ENCODE measurements at regions not wholly inside any gene's neighbourhood (a gene's known extent, or its start where the extent isn't known, plus 50 kb on each side); places are given as distances from the start of the nearest gene placed in this dataset.
"Not testable (repeated sequence)": the region's sequence is repeated elsewhere in the genome, so short reads cannot be mapped to it uniquely, and the experiment has no call there.

DNA sequence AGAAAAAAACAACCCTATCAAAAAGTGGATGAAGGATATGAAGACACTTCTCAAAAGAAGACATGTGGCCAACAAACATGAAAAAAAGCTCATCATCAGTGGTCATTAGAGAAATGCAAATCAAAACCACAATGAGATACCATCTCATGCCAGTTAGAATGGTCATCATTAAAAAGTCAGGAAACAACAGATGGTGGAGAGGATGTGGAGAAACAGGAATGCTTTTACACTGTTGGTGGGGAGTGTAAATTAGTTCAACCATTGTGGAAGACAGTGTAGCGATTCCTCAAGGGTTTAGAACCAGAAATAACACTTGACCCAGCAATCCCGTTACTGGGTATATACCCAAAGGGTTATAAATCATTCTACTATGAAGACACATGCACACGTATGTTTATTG is 124.0 kb upstream of the PRICKLE1 start:
- H3K27ac ChIP-seq (ENCODE audit: low read depth, low read length); H3K4me3 ChIP-seq (ENCODE audit: low read length); H3K36me3 ChIP-seq (ENCODE audit: insufficient read depth, low read length); H3K27me3 ChIP-seq (ENCODE audit: insufficient read depth, low read length); H3K9ac ChIP-seq (ENCODE audit: low read depth, low read length); H3K9me3 ChIP-seq (ENCODE audit: insufficient read depth, low read depth, low read length); H3K4me1 ChIP-seq (ENCODE audit: insufficient read depth, low read length): not testable (repeated sequence)
- WGBS, result 100% methylated on average over 2 of the region's 3 CpGs

DNA sequence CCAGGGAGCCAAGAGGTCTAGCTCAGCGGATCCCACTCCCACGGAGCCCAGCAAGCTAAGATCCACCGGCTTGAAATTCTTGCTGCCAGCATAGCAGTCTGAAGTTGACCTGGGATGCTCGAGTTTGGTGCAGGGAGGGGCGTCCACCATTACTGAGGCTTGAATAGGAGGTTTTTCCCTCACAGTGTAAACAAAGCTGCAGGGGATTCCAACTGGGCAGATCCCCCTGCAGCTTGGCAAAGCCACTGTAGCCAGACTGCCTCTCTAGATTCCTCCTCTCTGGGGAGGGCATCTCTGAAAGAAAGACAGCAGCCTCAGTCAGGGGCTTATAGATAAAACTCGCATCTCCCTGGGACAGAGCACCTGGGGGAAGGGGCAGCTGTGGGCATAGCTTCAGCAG is 118.8 kb upstream of the PRICKLE1 start:
- not testable (repeated sequence) for H3K4me3 ChIP-seq (ENCODE audit: low read length); H3K9me3 ChIP-seq (ENCODE audit: insufficient read depth, low read depth, low read length); H3K27me3 ChIP-seq (ENCODE audit: insufficient read depth, low read length); H3K27ac ChIP-seq (ENCODE audit: low read depth, low read length); H3K9ac ChIP-seq (ENCODE audit: low read depth, low read length); H3K36me3 ChIP-seq (ENCODE audit: insufficient read depth, low read length); H3K4me1 ChIP-seq (ENCODE audit: insufficient read depth, low read length)
- WGBS, result 51% methylated on average over 6 of the region's 6 CpGs

DNA sequence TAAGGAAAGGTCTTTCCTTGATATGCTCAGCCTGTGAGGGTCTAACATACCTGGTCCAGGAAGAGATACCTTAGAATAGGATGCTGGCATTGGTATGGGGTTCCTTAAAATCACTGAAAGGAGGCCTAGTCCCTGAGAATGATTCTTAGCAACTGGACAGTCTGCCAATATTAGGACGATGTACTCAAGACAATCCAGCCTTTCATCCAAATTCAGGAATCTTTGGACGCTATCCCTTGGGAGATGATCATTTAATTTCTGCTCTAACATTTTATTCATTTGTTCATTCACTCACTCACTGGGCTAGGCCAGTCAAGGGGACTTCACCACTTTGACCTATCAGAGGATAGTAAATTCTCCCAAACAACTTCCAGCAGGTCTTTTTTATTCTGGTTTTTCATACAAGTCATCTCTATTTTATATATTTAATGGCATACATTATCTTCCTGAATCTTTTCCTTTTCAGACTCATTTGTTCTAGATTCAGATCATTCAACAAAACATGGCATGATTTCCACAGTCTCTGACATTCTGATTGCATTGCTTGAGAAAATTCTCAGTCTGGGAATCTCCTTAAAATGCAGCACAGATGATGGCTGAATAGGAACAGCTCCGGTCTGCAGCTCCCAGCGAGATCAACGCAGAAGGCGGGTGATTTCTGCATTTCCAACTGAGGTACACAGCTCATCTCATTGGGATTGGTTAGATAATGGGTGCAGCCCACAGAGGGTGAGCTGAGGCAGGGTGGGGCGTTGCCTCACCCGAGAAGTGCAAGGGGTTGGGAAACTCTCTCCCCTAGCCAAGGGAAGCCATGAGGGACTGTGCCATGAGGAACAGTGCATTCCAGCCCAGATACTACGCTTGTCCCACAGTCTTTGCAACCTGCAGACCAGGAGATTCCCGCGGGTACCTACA is 118.0 kb upstream of the PRICKLE1 start:
- Histone ChIP-seq H3K36me3 (ENCODE audit: insufficient read depth, low read length) (no peaks in the 10 kb centered on the region), H3K4me1 (ENCODE audit: insufficient read depth, low read length) (no peaks in the 10 kb centered on the region), H3K27me3 (ENCODE audit: insufficient read depth, low read length) (no peaks in the 10 kb centered on the region), H3K27ac (ENCODE audit: low read depth, low read length) (no peak overlapping the region), H3K9me3 (ENCODE audit: insufficient read depth, low read depth, low read length) (no peaks in the 10 kb centered on the region), H3K4me3 (ENCODE audit: low read length) (no peak overlapping the region), H3K9ac (ENCODE audit: low read depth, low read length) (no peak overlapping the region)
- 95% methylated on average over 11 of the region's 11 CpGs for WGBS

DNA sequence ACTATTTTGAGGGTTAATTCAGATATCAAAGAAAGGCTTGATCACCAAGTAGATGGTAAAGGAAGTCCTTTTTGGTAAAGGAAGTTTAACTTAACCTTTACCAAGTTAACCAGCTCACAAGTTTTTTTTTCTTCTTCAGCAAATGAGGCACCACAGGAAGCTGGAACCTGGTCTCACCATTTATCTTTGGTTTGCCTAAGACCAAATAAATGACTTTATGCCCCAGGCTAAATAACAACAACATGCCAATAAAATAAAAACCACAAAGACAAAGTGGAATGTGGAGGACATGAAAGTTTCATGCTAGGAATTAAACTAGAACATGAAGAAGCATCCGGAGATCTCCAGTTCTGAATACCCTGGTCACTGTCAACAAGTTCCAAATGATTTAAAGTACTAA is 116.8 kb upstream of the PRICKLE1 start:
- H3K27me3 ChIP-seq (ENCODE audit: insufficient read depth, low read length), result no peaks in the 10 kb centered on the region
- WGBS, result 100% methylated on average over 1 of the region's 1 CpG
- no peak overlapping the region for H3K27ac ChIP-seq (ENCODE audit: low read depth, low read length)

DNA sequence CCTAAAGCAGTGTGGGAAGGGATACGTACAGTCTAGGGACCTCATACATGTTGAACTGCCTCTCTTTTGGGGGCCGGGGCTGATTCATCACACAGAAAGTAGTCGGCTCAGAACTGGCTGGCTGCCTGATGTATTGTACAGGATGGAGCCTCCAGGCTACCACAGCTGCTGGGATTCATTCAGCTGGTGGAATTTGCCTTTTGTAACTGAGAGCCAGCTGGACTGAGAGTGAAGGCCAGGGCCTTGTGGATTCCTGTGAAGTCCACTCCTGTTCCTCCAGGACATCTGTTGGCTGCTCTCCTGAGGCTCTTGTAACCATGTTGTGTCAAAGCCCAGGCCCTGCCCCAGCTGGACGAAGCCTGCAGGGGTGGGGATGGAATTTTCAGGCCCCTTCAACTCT is 116.3 kb upstream of the PRICKLE1 start:
- no peak overlapping the region for H3K9ac ChIP-seq (ENCODE audit: low read depth, low read length)
- no peak overlapping the region for H3K4me3 ChIP-seq (ENCODE audit: low read length)
- 67% methylated on average over 4 of the region's 4 CpGs for WGBS
- no peaks in the 10 kb centered on the region for H3K4me1 ChIP-seq (ENCODE audit: insufficient read depth, low read length)
- no peak overlapping the region for H3K27ac ChIP-seq (ENCODE audit: low read depth, low read length)
- no peaks in the 10 kb centered on the region for H3K36me3 ChIP-seq (ENCODE audit: insufficient read depth, low read length)
- no peaks in the 10 kb centered on the region for H3K9me3 ChIP-seq (ENCODE audit: insufficient read depth, low read depth, low read length)
- H3K27me3 ChIP-seq (ENCODE audit: insufficient read depth, low read length), result no peaks in the 10 kb centered on the region

More for the DNA sequence above, 116.8 kb upstream of the PRICKLE1 start:
- Histone ChIP-seq H3K4me1 (ENCODE audit: insufficient read depth, low read length) (no peaks in the 10 kb centered on the region), H3K36me3 (ENCODE audit: insufficient read depth, low read length) (no peaks in the 10 kb centered on the region), H3K9me3 (ENCODE audit: insufficient read depth, low read depth, low read length) (no peaks in the 10 kb centered on the region), H3K4me3 (ENCODE audit: low read length) (no peak overlapping the region), H3K9ac (ENCODE audit: low read depth, low read length) (no peak overlapping the region)

DNA sequence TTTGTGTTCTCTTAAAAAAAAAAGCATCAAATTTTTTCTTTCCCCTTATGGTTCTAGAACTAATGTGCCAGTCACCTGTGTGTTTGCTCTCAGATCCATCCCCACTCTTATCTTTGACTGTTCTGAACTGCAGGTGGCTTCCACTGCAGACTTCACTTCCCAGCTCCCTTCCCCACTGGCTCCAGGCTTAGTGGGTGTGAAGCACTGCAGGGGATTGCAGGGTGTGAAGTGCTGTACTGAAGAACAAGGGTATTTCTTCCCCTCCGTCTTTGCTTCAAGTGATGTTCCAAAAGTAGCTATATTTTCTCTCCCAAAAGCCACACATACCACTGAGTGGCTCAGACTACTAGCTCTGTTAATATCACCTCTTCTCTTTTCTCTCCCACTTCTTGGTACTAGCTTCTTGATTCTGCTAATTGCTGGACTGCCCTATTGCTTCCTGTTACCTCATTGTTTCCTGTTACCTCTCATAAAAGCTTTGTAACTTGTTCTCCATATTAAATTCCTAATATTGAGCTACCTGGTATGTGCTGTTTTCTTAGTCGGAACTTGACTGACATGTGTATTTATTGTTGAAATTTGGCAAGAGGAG is 115.4 kb upstream of the PRICKLE1 start:
- WGBS, result 26% methylated on average over 1 of the region's 2 CpGs
- H3K36me3 ChIP-seq (ENCODE audit: insufficient read depth, low read length), result no peaks in the 10 kb centered on the region
- no peaks in the 10 kb centered on the region for H3K4me1 ChIP-seq (ENCODE audit: insufficient read depth, low read length)
- H3K9ac ChIP-seq (ENCODE audit: low read depth, low read length), result no peak overlapping the region
- H3K27ac ChIP-seq (ENCODE audit: low read depth, low read length), result no peak overlapping the region
- H3K9me3 ChIP-seq (ENCODE audit: insufficient read depth, low read depth, low read length), result no peaks in the 10 kb centered on the region
- no peaks in the 10 kb centered on the region for H3K27me3 ChIP-seq (ENCODE audit: insufficient read depth, low read length)
- no peak overlapping the region for H3K4me3 ChIP-seq (ENCODE audit: low read length)

DNA sequence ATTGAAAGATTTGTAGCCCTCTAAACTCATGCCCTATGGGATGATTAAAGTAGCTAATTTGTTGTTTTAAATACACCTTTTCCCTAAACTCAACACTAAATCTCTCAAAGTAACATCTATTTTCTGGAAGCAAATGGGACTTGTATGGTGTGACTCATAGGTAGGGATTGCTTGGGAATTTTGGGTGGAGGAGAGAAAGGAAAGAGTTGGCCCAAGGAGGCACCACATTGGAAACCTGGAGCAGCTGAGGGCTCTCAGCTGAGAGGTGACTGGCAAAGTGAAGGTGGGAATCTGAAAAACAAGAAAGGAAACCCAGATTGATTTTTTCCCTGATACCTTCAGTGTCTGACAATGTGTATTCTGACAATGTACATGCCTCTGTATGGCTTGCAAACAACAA is 114.8 kb upstream of the PRICKLE1 start:
- no peak overlapping the region for H3K4me3 ChIP-seq (ENCODE audit: low read length)
- no peaks in the 10 kb centered on the region for H3K27me3 ChIP-seq (ENCODE audit: insufficient read depth, low read length)
- H3K4me1 ChIP-seq (ENCODE audit: insufficient read depth, low read length), result no peaks in the 10 kb centered on the region
- H3K9me3 ChIP-seq (ENCODE audit: insufficient read depth, low read depth, low read length), result no peaks in the 10 kb centered on the region
- no peak overlapping the region for H3K9ac ChIP-seq (ENCODE audit: low read depth, low read length)
- H3K36me3 ChIP-seq (ENCODE audit: insufficient read depth, low read length), result no peaks in the 10 kb centered on the region
- no peak overlapping the region for H3K27ac ChIP-seq (ENCODE audit: low read depth, low read length)

DNA sequence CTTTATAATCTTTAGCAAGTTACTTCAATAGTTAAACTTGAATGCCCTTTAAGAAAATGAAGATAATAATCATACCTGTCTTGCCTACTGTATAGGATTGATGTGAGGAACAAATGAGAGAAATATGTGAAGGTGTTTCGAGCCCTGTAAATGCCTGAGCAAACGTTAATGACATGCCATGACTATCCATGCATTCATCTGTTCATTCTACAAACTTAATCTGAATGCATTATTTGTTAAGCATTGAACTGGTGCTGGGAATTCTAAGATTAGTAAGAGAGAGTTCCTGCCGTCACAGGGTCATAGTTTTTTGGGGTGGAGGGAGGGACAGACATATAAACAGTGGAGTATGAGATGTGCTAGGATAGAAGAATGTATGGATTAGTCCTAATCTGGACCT is 111.5 kb upstream of the PRICKLE1 start:
- whole genome bisulfite sequencing, result 89% methylated on average over 3 of the region's 3 CpGs
- no peak overlapping the region for H3K4me3 ChIP-seq (ENCODE audit: low read length)
- H3K27me3 ChIP-seq (ENCODE audit: insufficient read depth, low read length), result no peaks in the 10 kb centered on the region
- no peaks in the 10 kb centered on the region for H3K36me3 ChIP-seq (ENCODE audit: insufficient read depth, low read length)
- no peak overlapping the region for H3K27ac ChIP-seq (ENCODE audit: low read depth, low read length)
- H3K4me1 ChIP-seq (ENCODE audit: insufficient read depth, low read length), result no peaks in the 10 kb centered on the region
- H3K9me3 ChIP-seq (ENCODE audit: insufficient read depth, low read depth, low read length), result no peaks in the 10 kb centered on the region
- H3K9ac ChIP-seq (ENCODE audit: low read depth, low read length), result no peak overlapping the region

DNA sequence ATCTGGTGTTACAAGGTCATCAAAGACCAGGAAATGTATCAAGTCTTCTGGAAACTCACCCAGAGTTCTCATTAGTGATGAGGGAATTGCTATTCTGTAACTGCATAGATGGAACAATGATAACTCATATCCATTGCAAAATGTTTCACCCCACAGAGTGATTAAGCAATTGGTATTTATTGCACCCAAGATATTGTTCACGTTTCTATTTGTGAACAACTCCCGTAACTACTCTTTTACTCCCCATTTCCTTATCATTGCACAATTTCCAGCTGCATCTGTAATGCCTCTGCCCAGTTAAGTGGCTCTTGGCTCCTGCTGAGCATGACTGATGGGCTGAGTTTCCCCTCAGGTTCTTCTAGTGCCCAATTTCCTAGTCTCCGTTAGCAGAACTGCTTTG is 108.7 kb upstream of the PRICKLE1 start:
- Histone ChIP-seq H3K27me3 (ENCODE audit: insufficient read depth, low read length) (no peaks in the 10 kb centered on the region), H3K36me3 (ENCODE audit: insufficient read depth, low read length) (no peaks in the 10 kb centered on the region), H3K9me3 (ENCODE audit: insufficient read depth, low read depth, low read length) (no peaks in the 10 kb centered on the region), H3K4me3 (ENCODE audit: low read length) (no peak overlapping the region), H3K4me1 (ENCODE audit: insufficient read depth, low read length) (peaks cover 3% of the 10 kb centered on the region; the same call in 1 of the 2 replicates), H3K27ac (ENCODE audit: low read depth, low read length) (no peak overlapping the region), H3K9ac (ENCODE audit: low read depth, low read length) (no peak overlapping the region)
- 94% methylated on average over 3 of the region's 3 CpGs for WGBS

DNA sequence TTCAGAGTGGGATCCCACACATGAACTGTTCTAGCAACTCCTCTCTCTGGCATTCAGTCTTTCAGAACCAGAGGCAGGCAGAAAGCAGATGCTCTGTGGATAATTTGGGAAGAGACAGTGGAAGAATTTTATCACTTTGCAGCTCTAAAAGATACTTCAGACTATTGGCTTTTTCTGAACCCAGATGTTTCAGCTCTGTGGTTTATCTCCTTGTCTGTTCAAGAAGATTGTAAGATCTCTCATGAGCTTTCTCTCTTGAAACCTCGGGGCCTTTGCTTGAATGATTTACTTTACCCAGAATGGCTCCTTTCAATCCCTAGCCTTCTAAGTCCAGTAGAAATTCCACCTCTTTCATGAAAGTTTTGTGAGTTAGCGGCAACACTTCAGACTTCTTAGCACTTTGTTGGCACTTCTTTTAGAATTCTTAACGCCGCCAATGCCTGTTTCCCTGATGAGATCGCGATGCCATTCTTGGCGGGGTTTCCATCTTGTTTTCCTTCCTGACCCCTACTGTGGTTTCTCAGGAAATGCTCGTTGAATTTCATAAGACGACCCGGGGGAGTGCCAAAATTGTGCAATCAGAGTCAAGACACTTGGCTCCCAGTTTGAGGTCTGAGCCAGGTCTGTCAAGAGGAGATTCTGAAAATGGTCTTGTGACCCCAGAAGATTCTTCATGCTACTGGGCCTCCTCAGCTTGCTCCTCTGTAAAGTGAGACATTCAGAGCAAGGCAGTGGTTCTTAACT is 107.0 kb upstream of the PRICKLE1 start:
- Histone ChIP-seq H3K27ac (ENCODE audit: low read depth, low read length) (no peak overlapping the region), H3K9ac (ENCODE audit: low read depth, low read length) (no peak overlapping the region), H3K4me3 (ENCODE audit: low read length) (no peak overlapping the region), H3K9me3 (ENCODE audit: insufficient read depth, low read depth, low read length) (no peaks in the 10 kb centered on the region), H3K36me3 (ENCODE audit: insufficient read depth, low read length) (no peaks in the 10 kb centered on the region), H3K4me1 (ENCODE audit: insufficient read depth, low read length) (peaks cover 12% of the 10 kb centered on the region), H3K27me3 (ENCODE audit: insufficient read depth, low read length) (no peaks in the 10 kb centered on the region)
- WGBS, result 96% methylated on average over 10 of the region's 10 CpGs

DNA sequence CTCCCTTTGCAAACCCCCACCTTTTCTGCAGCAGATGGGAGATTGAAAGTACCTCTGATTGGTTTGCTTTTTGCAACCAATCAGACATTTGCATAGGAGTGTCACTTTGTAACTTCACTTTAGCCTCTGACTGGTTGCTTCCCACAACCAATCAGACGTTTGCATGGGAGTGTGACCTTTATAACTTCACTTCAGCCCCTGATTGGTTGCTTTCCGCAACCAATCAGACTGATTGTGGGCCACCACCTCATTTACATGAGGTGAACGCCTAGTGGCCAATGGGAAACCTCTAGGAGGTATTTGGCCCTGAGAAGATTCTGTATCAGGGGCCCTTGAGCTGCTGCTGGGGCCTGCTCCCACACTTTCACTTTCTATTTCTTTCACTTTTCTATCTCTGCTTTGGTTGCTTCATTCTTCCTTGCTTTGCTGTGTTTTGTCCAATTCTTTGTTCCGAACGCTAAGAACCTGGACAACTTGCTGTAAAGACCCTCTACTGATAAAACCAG is 106.0 kb upstream of the PRICKLE1 start:
- 93% methylated on average over 5 of the region's 5 CpGs for WGBS
- Histone ChIP-seq H3K4me1 (ENCODE audit: insufficient read depth, low read length) (peaks cover 12% of the 10 kb centered on the region), H3K27ac (ENCODE audit: low read depth, low read length) (no peak overlapping the region), H3K9ac (ENCODE audit: low read depth, low read length) (no peak overlapping the region), H3K36me3 (ENCODE audit: insufficient read depth, low read length) (no peaks in the 10 kb centered on the region), H3K27me3 (ENCODE audit: insufficient read depth, low read length) (no peaks in the 10 kb centered on the region), H3K9me3 (ENCODE audit: insufficient read depth, low read depth, low read length) (peaks cover under 1% of the 10 kb centered on the region; the same call in 1 of the 2 replicates), H3K4me3 (ENCODE audit: low read length) (no peak overlapping the region)
